OCI-LY7 (cell line): ENCODE measurements at regions not wholly inside any gene's neighbourhood (a gene's known extent, or its start where the extent isn't known, plus 50 kb on each side); places are given as distances from the start of the nearest gene placed in this dataset.

Experiments
- CTCF ChIP-seq: fragments of 200-600 bp; sonication (generic); conservative IDR thresholded peaks from 2 replicates; pipeline ENCODE4 v1.5.1; 2014; ENCODE audit warnings: mild to moderate bottlenecking, antibody characterized with exemption, low read length, moderate library complexity, mixed read lengths
- EZH2phosphoT487 ChIP-seq: fragments of 200-600 bp; sonication (generic); IDR thresholded peaks from 2 replicates; pipeline ENCODE4 v1.6.1; 2018; ENCODE audit warnings: low read depth, borderline replicate concordance, mild to moderate bottlenecking, mixed run types, antibody characterized with exemption, low read length, moderate library complexity, mixed read lengths

GRCh38 chr2:158031371-158031770 lies 70.3 kb upstream of the UPP2 start:
- no peak for TF ChIP-seq CTCF
- TF ChIP-seq EZH2phosphoT487 = no peak
